ENCODE measurements at regions not wholly inside any gene's neighbourhood (a gene's known extent, or its start where the extent isn't known, plus 50 kb on each side); places are given as distances from the start of the nearest gene placed in this dataset.

DNA sequence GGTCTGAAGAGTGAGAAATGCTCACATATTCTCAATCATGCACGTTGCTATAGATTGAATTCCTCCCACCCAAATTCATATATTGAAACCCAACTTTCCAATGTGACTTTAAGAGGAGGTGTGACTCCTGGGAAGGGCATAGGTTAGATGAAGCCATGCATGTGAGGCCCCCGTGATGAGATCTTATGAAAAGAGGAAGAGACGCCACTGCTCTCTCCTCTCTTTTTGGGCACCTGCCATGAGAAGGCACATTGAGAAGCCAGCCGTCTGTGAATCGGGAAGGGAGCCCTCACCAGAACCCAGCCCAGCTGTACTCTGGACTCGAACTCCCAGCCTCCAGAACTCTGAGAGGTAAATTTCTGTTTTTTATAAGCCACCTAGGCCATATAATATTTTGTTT lies 842.6 kb upstream of the SALL3 start:
- TF ChIP-seq EZH2 (IDR thresholded peaks at IDR 0.05; ENCODE audit: insufficient read depth, poor library complexity, severe bottlenecking): no peak
- TF ChIP-seq EZH2phosphoT487 (IDR thresholded peaks at IDR 0.05; ENCODE audit: insufficient read depth, low read depth): no peak
